ENCODE measurements at regions not wholly inside any gene's neighbourhood (a gene's known extent, or its start where the extent isn't known, plus 50 kb on each side); places are given as distances from the start of the nearest gene placed in this dataset.

DNA sequence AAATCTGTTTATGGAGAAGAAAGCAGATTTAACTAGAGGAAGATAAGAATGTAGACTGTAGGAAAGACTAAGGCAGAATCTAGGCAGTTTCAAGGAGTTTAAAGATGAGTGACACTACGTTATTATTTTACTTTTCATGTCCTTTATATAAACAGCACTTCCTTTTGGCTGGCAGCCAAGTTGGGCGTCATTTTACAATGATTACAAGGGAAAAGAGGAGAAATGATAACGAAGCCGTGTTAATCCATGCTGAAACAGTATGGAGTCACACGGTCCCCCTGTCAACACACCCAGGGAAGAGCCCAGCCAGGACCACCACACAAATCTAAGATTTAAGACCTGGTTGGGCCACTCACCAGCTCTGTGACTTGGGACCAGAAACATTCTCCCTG lies 83.7 kb upstream of the NEO1 start:
- TF ChIP-seq, protein P1, sequence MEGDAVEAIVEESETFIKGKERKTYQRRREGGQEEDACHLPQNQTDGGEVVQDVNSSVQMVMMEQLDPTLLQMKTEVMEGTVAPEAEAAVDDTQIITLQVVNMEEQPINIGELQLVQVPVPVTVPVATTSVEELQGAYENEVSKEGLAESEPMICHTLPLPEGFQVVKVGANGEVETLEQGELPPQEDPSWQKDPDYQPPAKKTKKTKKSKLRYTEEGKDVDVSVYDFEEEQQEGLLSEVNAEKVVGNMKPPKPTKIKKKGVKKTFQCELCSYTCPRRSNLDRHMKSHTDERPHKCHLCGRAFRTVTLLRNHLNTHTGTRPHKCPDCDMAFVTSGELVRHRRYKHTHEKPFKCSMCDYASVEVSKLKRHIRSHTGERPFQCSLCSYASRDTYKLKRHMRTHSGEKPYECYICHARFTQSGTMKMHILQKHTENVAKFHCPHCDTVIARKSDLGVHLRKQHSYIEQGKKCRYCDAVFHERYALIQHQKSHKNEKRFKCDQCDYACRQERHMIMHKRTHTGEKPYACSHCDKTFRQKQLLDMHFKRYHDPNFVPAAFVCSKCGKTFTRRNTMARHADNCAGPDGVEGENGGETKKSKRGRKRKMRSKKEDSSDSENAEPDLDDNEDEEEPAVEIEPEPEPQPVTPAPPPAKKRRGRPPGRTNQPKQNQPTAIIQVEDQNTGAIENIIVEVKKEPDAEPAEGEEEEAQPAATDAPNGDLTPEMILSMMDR (conservative IDR thresholded peaks at IDR 0.05; ENCODE audit: control insufficient read depth, insufficient read depth, low read depth, low read length) = no peak
- H3K4me3 ChIP-seq (ENCODE audit: control insufficient read depth, low read depth, low read length) = no peak overlapping the region
- no peak for DNase-seq (ENCODE audit: low read depth)

GRCh38 chr15:72967811-72968530 lies 84.3 kb upstream of the NEO1 start:
- TF ChIP-seq, protein P1 (conservative IDR thresholded peaks at IDR 0.05; ENCODE audit: control insufficient read depth, insufficient read depth, low read depth, low read length) = no peak
- DNase-seq (ENCODE audit: low read depth) = no peak
- no peak overlapping the region for H3K4me3 ChIP-seq (ENCODE audit: control insufficient read depth, low read depth, low read length)

DNA sequence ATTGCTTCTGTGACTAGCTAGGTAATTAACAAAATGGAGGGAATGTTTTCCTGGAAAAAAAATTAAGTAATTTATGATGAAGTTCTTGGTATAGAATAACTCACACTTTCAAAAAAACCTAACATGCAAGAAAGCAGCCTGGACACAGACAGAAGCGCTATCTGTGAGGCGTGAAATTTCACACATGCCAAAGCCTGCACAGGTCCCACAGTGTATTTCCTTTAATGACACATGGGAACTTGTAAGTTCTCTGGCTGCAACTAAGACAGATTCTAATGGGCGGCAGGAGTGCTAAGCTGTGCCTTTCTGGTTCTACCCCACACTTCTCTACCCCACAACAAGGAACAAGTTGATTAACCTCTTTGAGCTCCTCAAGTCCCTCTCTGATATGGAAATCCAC lies 84.9 kb upstream of the NEO1 start:
- H3K4me3 ChIP-seq (ENCODE audit: control insufficient read depth, low read depth, low read length) = no peak overlapping the region
- TF ChIP-seq, protein P1 (conservative IDR thresholded peaks at IDR 0.05; ENCODE audit: control insufficient read depth, insufficient read depth, low read depth, low read length) = no peak
- no peak for DNase-seq (ENCODE audit: low read depth)

DNA sequence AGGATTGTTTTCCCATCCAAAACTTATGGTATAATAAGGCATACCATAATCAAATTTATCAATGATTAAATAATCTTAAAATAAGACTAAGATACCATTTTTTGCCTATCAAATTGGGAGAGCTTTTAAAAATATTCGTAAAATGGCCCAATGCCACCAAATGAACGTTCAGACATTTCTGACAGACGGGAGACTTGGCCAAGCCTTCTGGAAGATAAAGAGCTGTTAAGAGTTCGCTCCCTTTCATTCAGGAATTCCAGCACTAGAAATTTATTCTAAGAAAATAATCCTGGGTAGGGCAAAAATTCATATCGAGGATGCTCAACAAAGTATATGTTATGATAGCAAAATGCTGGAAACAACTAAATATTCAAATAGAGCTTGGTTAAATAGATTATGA lies 85.6 kb upstream of the NEO1 start:
- H3K4me3 ChIP-seq (ENCODE audit: control insufficient read depth, low read depth, low read length) = no peak overlapping the region
- TF ChIP-seq, protein P1 (conservative IDR thresholded peaks at IDR 0.05; ENCODE audit: control insufficient read depth, insufficient read depth, low read depth, low read length) = no peak
- DNase-seq (ENCODE audit: low read depth) = no peak

- H3K4me3 ChIP-seq (ENCODE audit: control insufficient read depth, low read depth, low read length) = no peak overlapping the region
- no peak for DNase-seq (ENCODE audit: low read depth)
- TF ChIP-seq, protein P1 (conservative IDR thresholded peaks at IDR 0.05; ENCODE audit: control insufficient read depth, insufficient read depth, low read depth, low read length) = no peak
Measured at GRCh38 chr15:72965671-72966070, 86.6 kb upstream of the NEO1 start.

- DNase-seq (ENCODE audit: low read depth) = no peak
- TF ChIP-seq, protein P1 (conservative IDR thresholded peaks at IDR 0.05; ENCODE audit: control insufficient read depth, insufficient read depth, low read depth, low read length) = no peak
- no peak overlapping the region for H3K4me3 ChIP-seq (ENCODE audit: control insufficient read depth, low read depth, low read length)
Measured at GRCh38 chr15:72964542-72964941, 87.7 kb upstream of the NEO1 start.

DNA sequence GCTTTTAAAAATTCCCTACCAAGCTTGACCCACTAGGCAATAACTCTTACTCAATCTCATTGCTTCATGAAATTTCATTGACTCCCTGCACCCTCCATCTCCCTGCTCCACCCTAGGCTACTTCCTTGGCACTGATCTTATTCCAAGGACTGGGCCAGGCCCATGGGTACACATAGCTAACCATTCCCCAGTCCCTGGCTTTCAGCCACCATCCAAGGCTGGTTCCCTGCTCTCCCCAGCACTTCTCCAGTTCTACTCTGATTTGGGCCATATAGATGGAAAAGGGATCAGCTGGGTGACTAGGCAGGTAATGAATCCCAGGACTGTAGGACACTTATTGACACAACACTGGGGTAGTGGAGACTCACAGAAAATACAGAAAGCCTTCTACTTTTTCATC lies 88.1 kb upstream of the NEO1 start:
- TF ChIP-seq, protein P1 (conservative IDR thresholded peaks at IDR 0.05; ENCODE audit: control insufficient read depth, insufficient read depth, low read depth, low read length) = no peak
- no peak overlapping the region for H3K4me3 ChIP-seq (ENCODE audit: control insufficient read depth, low read depth, low read length)
- no peak for DNase-seq (ENCODE audit: low read depth)
